Smooth muscle cell (in vitro differentiated cells): ENCODE measurements at regions not wholly inside any gene's neighbourhood (a gene's known extent, or its start where the extent isn't known, plus 50 kb on each side); places are given as distances from the start of the nearest gene placed in this dataset.

ENCODE experiments used
- DNase-seq: peaks from one replicate; lab custom pipeline; 2025; ENCODE audit not compliant: unreplicated experiment; lab: John Stamatoyannopoulos, UW
- H2AFZ ChIP-seq: fragments of 200-600 bp; sonication (generic); 2 replicates; pipeline ENCODE4 v1.6.0; 2016; ENCODE audit warnings: antibody characterized with exemption, low read depth, mild to moderate bottlenecking
- H3F3A ChIP-seq: fragments of 200-600 bp; sonication (generic); 2 replicates; pipeline ENCODE4 v1.6.0; 2017; ENCODE audit warnings: antibody characterized with exemption, low read depth
- H3K27ac ChIP-seq: fragments of 200-600 bp; sonication (generic); 2 replicates; pipeline ENCODE4 v1.5.1; 2016; ENCODE audit warnings: low read depth, mild to moderate bottlenecking
- H3K27me3 ChIP-seq: fragments of 200-600 bp; sonication (generic); 2 replicates; pipeline ENCODE4 v1.6.1; 2016; ENCODE audit warnings: low read depth, mild to moderate bottlenecking
- H3K36me3 ChIP-seq: fragments of 200-600 bp; sonication (generic); 2 replicates; pipeline ENCODE4 v1.5.1; 2016; ENCODE audit warnings: low read depth
- H3K4me1 ChIP-seq: fragments of 200-600 bp; sonication (generic); 2 replicates; pipeline ENCODE4 v1.5.1; 2016; ENCODE audit warnings: low read depth
- H3K4me2 ChIP-seq: fragments of 200-600 bp; sonication (generic); 2 replicates; pipeline ENCODE4 v1.6.0; 2016; ENCODE audit warnings: mild to moderate bottlenecking
- H3K4me3 ChIP-seq: fragments of 200-600 bp; sonication (generic); 2 replicates; pipeline ENCODE4 v1.5.1; 2016; ENCODE audit warnings: mild to moderate bottlenecking
- H3K79me2 ChIP-seq: fragments of 200-600 bp; sonication (generic); 2 replicates; pipeline ENCODE4 v1.6.0; 2016; ENCODE audit warnings: low read depth, mild to moderate bottlenecking
- H3K9ac ChIP-seq: fragments of 200-600 bp; sonication (generic); 2 replicates; pipeline ENCODE4 v1.6.0; 2016; ENCODE audit warnings: low read depth
- H3K9me3 ChIP-seq: fragments of 200-600 bp; sonication (generic); replicated peaks from 2 replicates; pipeline ENCODE4 v1.5.1; 2016; ENCODE audit warnings: low read depth
- H4K20me1 ChIP-seq: fragments of 200-600 bp; sonication (generic); 2 replicates; pipeline ENCODE4 v1.6.0; 2016; ENCODE audit warnings: low read depth
- WGBS: methylation state at CpG from one replicate; pipeline ENCODE4 v1.1.7; 2016; ENCODE audit warnings: low lambda C conversion rate; 5-methylcytosine and 5-hydroxymethylcytosine counted together
- TF ChIP-seq, protein P1 (sequence below): fragments of 200-600 bp; sonication (generic); IDR thresholded peaks from 2 replicates; pipeline ENCODE4 v1.5.1; 2017; ENCODE audit warnings: borderline replicate concordance, mild to moderate bottlenecking, antibody characterized with exemption; ENCODE audit not compliant: insufficient read depth, poor library complexity, severe bottlenecking

GRCh38 chr1:36567601-36568341 lies 85.1 kb upstream of the CSF3R start:
- DNase-seq = no peak
- no peaks in the 10 kb centered on the region for H3K79me2 ChIP-seq
- no peaks in the 10 kb centered on the region for H3K36me3 ChIP-seq
- no peaks in the 10 kb centered on the region for H3K9me3 ChIP-seq
- no peak overlapping the region for H3K4me3 ChIP-seq
- H3K9ac ChIP-seq = no peak overlapping the region
- no peaks in the 10 kb centered on the region for H4K20me1 ChIP-seq
- H3F3A ChIP-seq = no peaks in the 10 kb centered on the region
- no peak overlapping the region for H3K27ac ChIP-seq
- H3K4me2 ChIP-seq = no peak overlapping the region
- TF ChIP-seq, protein P1, sequence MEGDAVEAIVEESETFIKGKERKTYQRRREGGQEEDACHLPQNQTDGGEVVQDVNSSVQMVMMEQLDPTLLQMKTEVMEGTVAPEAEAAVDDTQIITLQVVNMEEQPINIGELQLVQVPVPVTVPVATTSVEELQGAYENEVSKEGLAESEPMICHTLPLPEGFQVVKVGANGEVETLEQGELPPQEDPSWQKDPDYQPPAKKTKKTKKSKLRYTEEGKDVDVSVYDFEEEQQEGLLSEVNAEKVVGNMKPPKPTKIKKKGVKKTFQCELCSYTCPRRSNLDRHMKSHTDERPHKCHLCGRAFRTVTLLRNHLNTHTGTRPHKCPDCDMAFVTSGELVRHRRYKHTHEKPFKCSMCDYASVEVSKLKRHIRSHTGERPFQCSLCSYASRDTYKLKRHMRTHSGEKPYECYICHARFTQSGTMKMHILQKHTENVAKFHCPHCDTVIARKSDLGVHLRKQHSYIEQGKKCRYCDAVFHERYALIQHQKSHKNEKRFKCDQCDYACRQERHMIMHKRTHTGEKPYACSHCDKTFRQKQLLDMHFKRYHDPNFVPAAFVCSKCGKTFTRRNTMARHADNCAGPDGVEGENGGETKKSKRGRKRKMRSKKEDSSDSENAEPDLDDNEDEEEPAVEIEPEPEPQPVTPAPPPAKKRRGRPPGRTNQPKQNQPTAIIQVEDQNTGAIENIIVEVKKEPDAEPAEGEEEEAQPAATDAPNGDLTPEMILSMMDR = no peak
- no peaks in the 10 kb centered on the region for H3K4me1 ChIP-seq
- no peak overlapping the region for H2AFZ ChIP-seq
- WGBS = 75% methylated on average over 11 of the region's 11 CpGs
- peaks cover 24% of the 10 kb centered on the region for H3K27me3 ChIP-seq

- H3K36me3 ChIP-seq = no peaks in the 10 kb centered on the region
Observed at GRCh38 chr1:36565576-36566501, 83.1 kb upstream of the CSF3R start.

DNA sequence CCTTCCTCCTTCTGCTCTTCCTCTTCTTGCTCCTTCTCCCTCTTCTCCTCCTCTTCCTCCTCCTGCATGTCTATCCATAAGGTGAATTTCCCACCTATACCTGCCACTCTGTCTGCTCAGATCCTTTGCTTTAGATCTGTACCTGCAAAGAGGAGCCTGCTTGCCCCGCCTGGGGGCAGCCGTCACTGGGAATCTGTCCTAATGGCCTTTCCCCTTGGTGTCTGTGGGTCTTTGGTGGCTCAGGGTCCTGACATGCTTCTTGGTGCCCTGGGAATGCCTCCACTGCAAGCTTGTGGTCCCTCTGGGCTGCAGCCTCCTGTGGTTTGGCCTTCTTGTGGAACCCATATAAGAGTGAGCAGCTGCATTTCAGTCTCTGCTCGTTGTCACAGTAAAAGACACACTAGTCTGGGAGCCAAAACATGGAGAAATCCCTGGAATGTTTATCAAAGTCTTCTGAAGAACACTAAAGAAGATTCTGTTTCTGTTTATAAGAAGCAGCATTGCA lies 79.5 kb upstream of the CSF3R start:
- H2AFZ ChIP-seq = no peak overlapping the region
- TF ChIP-seq, protein P1 = no peak
- H3K4me2 ChIP-seq = no peak overlapping the region
- H3K9me3 ChIP-seq = no peaks in the 10 kb centered on the region
- WGBS = 84% methylated on average over 3 of the region's 3 CpGs
- H3K4me1 ChIP-seq = no peaks in the 10 kb centered on the region
- no peak overlapping the region for H3K27ac ChIP-seq
- H3K4me3 ChIP-seq = no peak overlapping the region
- DNase-seq = no peak
- H3K27me3 ChIP-seq = peaks cover 14% of the 10 kb centered on the region
- no peak overlapping the region for H3K9ac ChIP-seq
- no peaks in the 10 kb centered on the region for H3K79me2 ChIP-seq
- H3F3A ChIP-seq = no peaks in the 10 kb centered on the region
- no peaks in the 10 kb centered on the region for H4K20me1 ChIP-seq
- H3K36me3 ChIP-seq = no peaks in the 10 kb centered on the region

More at GRCh38 chr1:36565576-36566501, 83.1 kb upstream of the CSF3R start:
- Histone ChIP-seq H3K9ac (no peak overlapping the region), H3K27me3 (peaks cover 17% of the 10 kb centered on the region), H3K27ac (no peak overlapping the region), H2AFZ (no peak overlapping the region), H4K20me1 (no peaks in the 10 kb centered on the region), H3K4me2 (no peak overlapping the region), H3F3A (no peaks in the 10 kb centered on the region), H3K9me3 (no peaks in the 10 kb centered on the region), H3K4me3 (no peak overlapping the region), H3K4me1 (no peaks in the 10 kb centered on the region), H3K79me2 (no peaks in the 10 kb centered on the region)
- TF ChIP-seq, protein P1 = no peak
- DNase-seq = no peak
- 83% methylated on average over 6 of the region's 7 CpGs for WGBS
